ENCODE measurements at regions not wholly inside any gene's neighbourhood (a gene's known extent, or its start where the extent isn't known, plus 50 kb on each side); places are given as distances from the start of the nearest gene placed in this dataset.

DNA sequence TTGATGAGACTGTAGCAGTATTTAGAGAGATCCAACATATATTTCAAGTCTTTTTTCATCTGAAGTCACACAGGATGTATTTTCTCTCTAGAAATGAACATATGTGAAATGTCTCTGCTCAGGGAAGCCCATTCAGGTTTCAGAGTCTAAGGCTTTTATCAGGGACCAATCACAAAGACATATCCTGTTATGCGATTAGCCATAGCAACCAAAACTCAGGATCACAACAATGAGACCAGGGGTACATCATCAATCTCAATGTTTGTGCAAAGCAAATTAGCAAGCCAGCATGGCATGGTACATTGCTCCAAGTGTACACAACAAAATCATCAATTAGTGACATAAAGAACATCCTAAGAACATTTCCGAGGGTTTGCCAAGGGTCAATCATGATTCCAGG, 99.2 kb upstream of the AMN1 start:
- no peaks in the 10 kb centered on the region for H3K27me3 ChIP-seq (ENCODE audit: insufficient read depth, low read length, poor library complexity)
- no peak for TF ChIP-seq EZH2 (IDR thresholded peaks at IDR 0.05; ENCODE audit: borderline replicate concordance, low read depth, low read length, severe bottlenecking)
- TF ChIP-seq CTCF (IDR thresholded peaks at IDR 0.05; ENCODE audit: borderline replicate concordance, extremely low read depth, low read length, poor library complexity, severe bottlenecking): no peak
- no peaks in the 10 kb centered on the region for H3K79me2 ChIP-seq (ENCODE audit: insufficient read depth, low read length)
- peaks cover 10% of the 10 kb centered on the region for H3K4me1 ChIP-seq (ENCODE audit: insufficient read depth, low read length)
- H3K4me2 ChIP-seq (ENCODE audit: insufficient read depth, low read length): no peak overlapping the region
- ATAC-seq (ENCODE audit: insufficient read depth, low read depth): no peak
- H4K20me1 ChIP-seq (ENCODE audit: insufficient read depth, low read length): no peaks in the 10 kb centered on the region
- no peaks in the 10 kb centered on the region for H3K36me3 ChIP-seq (ENCODE audit: insufficient read depth, low read length)
- peaks cover 39% of the 10 kb centered on the region for H3K9me3 ChIP-seq (ENCODE audit: insufficient read depth, low read length, severe bottlenecking)
- no peak overlapping the region for H3K27ac ChIP-seq (ENCODE audit: low read length)
- H3K9ac ChIP-seq (ENCODE audit: low read depth, low read length): no peak overlapping the region
- no peak overlapping the region for H3K4me3 ChIP-seq (ENCODE audit: low read depth in 1 of 2, low read length in 2 of 2)
- H2AFZ ChIP-seq (ENCODE audit: low read depth, low read length): no peak overlapping the region
- DNase-seq: no peak

- Histone ChIP-seq H3K27me3 (ENCODE audit: insufficient read depth, low read length, poor library complexity) (no peaks in the 10 kb centered on the region), H3K27ac (ENCODE audit: low read length) (no peak overlapping the region), H3K9me3 (ENCODE audit: insufficient read depth, low read length, severe bottlenecking) (peaks cover 20% of the 10 kb centered on the region), H3K79me2 (ENCODE audit: insufficient read depth, low read length) (no peaks in the 10 kb centered on the region), H2AFZ (ENCODE audit: low read depth, low read length) (no peak overlapping the region), H3K9ac (ENCODE audit: low read depth, low read length) (no peak overlapping the region), H3K36me3 (ENCODE audit: insufficient read depth, low read length) (no peaks in the 10 kb centered on the region), H3K4me3 (ENCODE audit: low read depth in 1 of 2, low read length in 2 of 2) (no peak overlapping the region), H3K4me1 (ENCODE audit: insufficient read depth, low read length) (no peaks in the 10 kb centered on the region), H3K4me2 (ENCODE audit: insufficient read depth, low read length) (no peak overlapping the region), H4K20me1 (ENCODE audit: insufficient read depth, low read length) (no peaks in the 10 kb centered on the region)
- DNase-seq (no peak), ATAC-seq (ENCODE audit: insufficient read depth, low read depth) (no peak)
- TF ChIP-seq CTCF (IDR thresholded peaks at IDR 0.05; ENCODE audit: borderline replicate concordance, extremely low read depth, low read length, poor library complexity, severe bottlenecking) (no peak), EZH2 (IDR thresholded peaks at IDR 0.05; ENCODE audit: borderline replicate concordance, low read depth, low read length, severe bottlenecking) (no peak)
Measured at GRCh38 chr12:31822761-31823160, 93.9 kb upstream of the AMN1 start.

- no peak overlapping the region for H3K27ac ChIP-seq (ENCODE audit: low read length)
- H3K9ac ChIP-seq (ENCODE audit: low read depth, low read length): no peak overlapping the region
- no peaks in the 10 kb centered on the region for H3K4me1 ChIP-seq (ENCODE audit: insufficient read depth, low read length)
- no peak overlapping the region for H2AFZ ChIP-seq (ENCODE audit: low read depth, low read length)
- TF ChIP-seq CTCF (IDR thresholded peaks at IDR 0.05; ENCODE audit: borderline replicate concordance, extremely low read depth, low read length, poor library complexity, severe bottlenecking) (no peak), EZH2 (IDR thresholded peaks at IDR 0.05; ENCODE audit: borderline replicate concordance, low read depth, low read length, severe bottlenecking) (no peak)
- no peak overlapping the region for H3K4me2 ChIP-seq (ENCODE audit: insufficient read depth, low read length)
- DNase-seq: no peak
- H3K27me3 ChIP-seq (ENCODE audit: insufficient read depth, low read length, poor library complexity): no peaks in the 10 kb centered on the region
- H4K20me1 ChIP-seq (ENCODE audit: insufficient read depth, low read length): no peaks in the 10 kb centered on the region
- H3K79me2 ChIP-seq (ENCODE audit: insufficient read depth, low read length): no peaks in the 10 kb centered on the region
- no peaks in the 10 kb centered on the region for H3K36me3 ChIP-seq (ENCODE audit: insufficient read depth, low read length)
- H3K4me3 ChIP-seq (ENCODE audit: low read depth in 1 of 2, low read length in 2 of 2): no peak overlapping the region
- H3K9me3 ChIP-seq (ENCODE audit: insufficient read depth, low read length, severe bottlenecking): peaks cover 15% of the 10 kb centered on the region
- ATAC-seq (ENCODE audit: insufficient read depth, low read depth): no peak
Measured at GRCh38 chr12:31821484-31821883, 92.7 kb upstream of the AMN1 start.

GRCh38 chr12:31820832-31821231, 92.0 kb upstream of the AMN1 start:
- ATAC-seq (ENCODE audit: insufficient read depth, low read depth): no peak

More at GRCh38 chr12:31820832-31821231, 92.0 kb upstream of the AMN1 start:
- H3K9ac ChIP-seq (ENCODE audit: low read depth, low read length): no peak overlapping the region
- no peak overlapping the region for H3K4me3 ChIP-seq (ENCODE audit: low read depth in 1 of 2, low read length in 2 of 2)
- no peaks in the 10 kb centered on the region for H4K20me1 ChIP-seq (ENCODE audit: insufficient read depth, low read length)
- H3K79me2 ChIP-seq (ENCODE audit: insufficient read depth, low read length): no peaks in the 10 kb centered on the region
- TF ChIP-seq EZH2 (IDR thresholded peaks at IDR 0.05; ENCODE audit: borderline replicate concordance, low read depth, low read length, severe bottlenecking) (no peak), CTCF (IDR thresholded peaks at IDR 0.05; ENCODE audit: borderline replicate concordance, extremely low read depth, low read length, poor library complexity, severe bottlenecking) (no peak)
- no peak for DNase-seq
- H3K4me1 ChIP-seq (ENCODE audit: insufficient read depth, low read length): no peaks in the 10 kb centered on the region
- H2AFZ ChIP-seq (ENCODE audit: low read depth, low read length): no peak overlapping the region
- no peaks in the 10 kb centered on the region for H3K36me3 ChIP-seq (ENCODE audit: insufficient read depth, low read length)
- no peaks in the 10 kb centered on the region for H3K27me3 ChIP-seq (ENCODE audit: insufficient read depth, low read length, poor library complexity)
- no peak overlapping the region for H3K27ac ChIP-seq (ENCODE audit: low read length)
- H3K9me3 ChIP-seq (ENCODE audit: insufficient read depth, low read length, severe bottlenecking): peaks cover 8% of the 10 kb centered on the region
- H3K4me2 ChIP-seq (ENCODE audit: insufficient read depth, low read length): no peak overlapping the region

Data from DND-41 (cell line).